CD4-positive, alpha-beta T cell treated with Interleukin-17A for 1 hour (primary cell): ENCODE measurements at regions not wholly inside any gene's neighbourhood (a gene's known extent, or its start where the extent isn't known, plus 50 kb on each side); places are given as distances from the start of the nearest gene placed in this dataset.

Experiments used
- DNase-seq: peaks from one replicate; pipeline ENCODE4 v3.0.0-alpha.2; 2020

DNA sequence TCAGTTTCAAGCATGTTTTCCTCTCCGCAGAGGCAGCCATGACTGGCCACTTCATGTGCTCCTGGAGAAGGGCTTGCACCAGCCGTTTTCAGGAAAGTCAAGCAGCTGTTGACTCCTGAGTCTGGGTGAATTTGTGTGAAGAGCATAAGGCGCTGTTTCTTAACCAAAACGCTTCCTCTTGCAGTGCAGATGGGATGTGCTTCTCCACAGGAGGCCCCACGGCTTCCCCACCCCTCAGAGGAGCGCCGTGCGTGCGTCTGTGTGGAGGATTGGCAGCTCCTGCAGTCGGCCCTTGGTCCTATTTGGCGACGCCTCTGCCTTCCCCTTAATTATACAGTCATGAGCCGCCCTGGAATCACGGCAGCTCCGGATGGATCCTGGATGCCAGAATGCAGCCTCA, 54.1 kb upstream of the B3GAT1 start:
- DNase-seq: no peak

DNA sequence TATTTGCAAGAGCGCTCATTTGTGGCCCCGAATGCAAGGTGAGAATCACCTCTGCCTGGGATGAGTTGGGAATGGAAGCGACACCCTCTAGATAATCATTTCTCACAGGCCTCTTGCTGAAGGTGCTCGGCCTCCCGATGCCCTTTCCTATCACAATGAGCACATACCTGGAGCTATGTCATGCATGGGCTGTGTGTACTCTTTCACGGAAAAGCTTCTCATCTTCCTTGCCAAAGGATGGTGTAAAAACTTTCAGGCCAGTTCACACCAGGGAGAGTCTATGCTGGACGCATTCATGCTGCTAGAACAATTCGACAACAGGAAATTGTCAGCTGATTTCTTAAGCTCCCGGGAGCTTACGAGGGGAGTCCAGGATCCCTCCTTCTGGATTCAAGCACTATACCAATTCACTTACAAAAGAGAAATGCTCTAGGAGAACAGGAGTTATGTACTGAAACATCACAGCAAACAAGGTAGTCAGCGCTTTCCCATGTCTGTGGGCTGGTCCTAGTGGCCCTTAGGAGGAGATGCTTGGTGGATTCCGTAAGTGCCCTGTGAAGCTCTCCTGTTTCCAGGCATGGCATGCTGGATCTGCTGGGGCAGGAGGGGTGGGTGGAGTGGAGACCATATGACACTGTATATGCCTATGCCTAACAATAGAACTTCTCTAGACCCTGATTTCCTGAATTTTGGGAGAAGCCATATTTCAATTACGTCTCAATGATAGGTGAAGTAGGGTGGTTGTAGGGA, 53.1 kb upstream of the B3GAT1 start:
- DNase-seq: no peak

GRCh38 chr11:134464196-134464595, 52.2 kb upstream of the B3GAT1 start:
- no peak for DNase-seq

- DNase-seq: no peak
These were observed 51.7 kb upstream of the B3GAT1 start for GRCh38 chr11:134463716-134464115.
